ENCODE measurements at regions not wholly inside any gene's neighbourhood (a gene's known extent, or its start where the extent isn't known, plus 50 kb on each side); places are given as distances from the start of the nearest gene placed in this dataset.
A peak's percentile ranks its signal among the peaks of the same experiment; 100 is the strongest.

DNA sequence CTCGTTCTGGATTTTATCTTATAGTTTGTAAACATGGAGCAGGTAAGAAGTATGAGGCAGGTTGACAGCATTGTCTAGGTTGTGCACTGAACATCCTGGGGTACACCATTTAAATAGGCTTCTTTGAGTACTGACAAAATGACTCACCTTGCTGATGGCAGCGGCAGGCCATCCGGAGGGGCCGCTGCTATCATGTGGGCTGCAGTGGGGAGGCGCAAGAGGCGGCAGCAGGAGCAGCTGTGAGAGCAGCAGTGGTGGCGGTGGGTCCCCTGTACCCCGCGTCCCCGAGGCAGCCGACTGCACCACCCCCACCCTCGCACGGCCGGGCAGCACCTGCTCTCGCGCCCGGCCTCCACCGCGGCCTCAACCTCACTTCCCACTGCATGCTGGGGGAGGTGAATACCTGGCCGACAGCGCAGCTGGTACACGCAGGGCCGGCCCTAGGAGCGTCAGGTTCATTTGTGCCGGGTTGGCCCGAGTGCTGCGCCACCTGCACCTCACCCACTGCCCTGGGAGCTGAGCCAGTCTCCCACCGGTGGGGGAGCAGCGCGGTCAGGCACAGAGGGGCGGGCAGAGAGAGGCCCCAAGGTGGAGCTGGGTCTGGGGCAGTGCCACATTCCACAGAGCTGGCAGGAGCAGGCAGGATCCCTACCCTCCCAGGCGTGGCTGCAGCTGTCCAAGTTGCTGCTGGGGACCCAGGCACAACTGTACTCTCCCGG is 154.5 kb upstream of the RBMS1 start:
- no peaks in the 10 kb centered on the region for H3K27me3 Mint-ChIP-seq (ENCODE audit: low read depth)
- peaks cover 49% of the 10 kb centered on the region for H3K4me1 Mint-ChIP-seq
- no peak overlapping the region for H3K4me3 Mint-ChIP-seq
- no peak overlapping the region for H3K27ac Mint-ChIP-seq
- no peaks in the 10 kb centered on the region for H3K36me3 Mint-ChIP-seq
- H3K9me3 Mint-ChIP-seq, result peaks cover 3% of the 10 kb centered on the region
- TF ChIP-seq, protein P1, sequence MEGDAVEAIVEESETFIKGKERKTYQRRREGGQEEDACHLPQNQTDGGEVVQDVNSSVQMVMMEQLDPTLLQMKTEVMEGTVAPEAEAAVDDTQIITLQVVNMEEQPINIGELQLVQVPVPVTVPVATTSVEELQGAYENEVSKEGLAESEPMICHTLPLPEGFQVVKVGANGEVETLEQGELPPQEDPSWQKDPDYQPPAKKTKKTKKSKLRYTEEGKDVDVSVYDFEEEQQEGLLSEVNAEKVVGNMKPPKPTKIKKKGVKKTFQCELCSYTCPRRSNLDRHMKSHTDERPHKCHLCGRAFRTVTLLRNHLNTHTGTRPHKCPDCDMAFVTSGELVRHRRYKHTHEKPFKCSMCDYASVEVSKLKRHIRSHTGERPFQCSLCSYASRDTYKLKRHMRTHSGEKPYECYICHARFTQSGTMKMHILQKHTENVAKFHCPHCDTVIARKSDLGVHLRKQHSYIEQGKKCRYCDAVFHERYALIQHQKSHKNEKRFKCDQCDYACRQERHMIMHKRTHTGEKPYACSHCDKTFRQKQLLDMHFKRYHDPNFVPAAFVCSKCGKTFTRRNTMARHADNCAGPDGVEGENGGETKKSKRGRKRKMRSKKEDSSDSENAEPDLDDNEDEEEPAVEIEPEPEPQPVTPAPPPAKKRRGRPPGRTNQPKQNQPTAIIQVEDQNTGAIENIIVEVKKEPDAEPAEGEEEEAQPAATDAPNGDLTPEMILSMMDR (IDR thresholded peaks at IDR 0.05; ENCODE audit: unreplicated experiment), result no peak
- no peak for DNase-seq (ENCODE audit: low spot score in 2 of 2, unreplicated experiment in 2 of 2)

DNA sequence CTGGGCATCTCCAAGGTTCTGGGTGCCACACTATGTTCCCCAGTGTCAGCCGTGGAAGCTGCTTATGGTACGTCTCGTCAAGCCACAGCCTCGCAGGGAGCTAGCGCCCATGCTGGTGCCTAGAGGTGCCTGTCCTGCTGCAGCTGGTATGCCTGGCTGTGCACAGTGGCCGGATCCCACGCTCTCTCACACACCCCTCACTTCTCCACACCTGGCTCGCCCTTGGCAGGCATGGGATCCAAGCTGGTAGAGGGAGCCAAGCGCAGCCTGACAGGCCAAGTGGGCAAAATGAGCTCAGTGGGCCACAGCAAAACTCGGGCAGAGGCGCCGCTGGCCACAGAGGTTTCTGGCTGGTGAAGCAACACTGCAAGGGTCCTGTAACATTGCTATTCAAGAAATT is 156.1 kb upstream of the RBMS1 start:
- Mint-ChIP-seq H3K36me3 (no peaks in the 10 kb centered on the region), H3K27me3 (ENCODE audit: low read depth) (no peaks in the 10 kb centered on the region), H3K4me1 (peaks cover 51% of the 10 kb centered on the region), H3K27ac (peak overlapping the region; percentile 20), H3K4me3 (no peak overlapping the region), H3K9me3 (no peaks in the 10 kb centered on the region)
- DNase-seq (ENCODE audit: low spot score in 2 of 2, unreplicated experiment in 2 of 2), result no peak
- TF ChIP-seq, protein P1 (IDR thresholded peaks at IDR 0.05; ENCODE audit: unreplicated experiment), result no peak

DNA sequence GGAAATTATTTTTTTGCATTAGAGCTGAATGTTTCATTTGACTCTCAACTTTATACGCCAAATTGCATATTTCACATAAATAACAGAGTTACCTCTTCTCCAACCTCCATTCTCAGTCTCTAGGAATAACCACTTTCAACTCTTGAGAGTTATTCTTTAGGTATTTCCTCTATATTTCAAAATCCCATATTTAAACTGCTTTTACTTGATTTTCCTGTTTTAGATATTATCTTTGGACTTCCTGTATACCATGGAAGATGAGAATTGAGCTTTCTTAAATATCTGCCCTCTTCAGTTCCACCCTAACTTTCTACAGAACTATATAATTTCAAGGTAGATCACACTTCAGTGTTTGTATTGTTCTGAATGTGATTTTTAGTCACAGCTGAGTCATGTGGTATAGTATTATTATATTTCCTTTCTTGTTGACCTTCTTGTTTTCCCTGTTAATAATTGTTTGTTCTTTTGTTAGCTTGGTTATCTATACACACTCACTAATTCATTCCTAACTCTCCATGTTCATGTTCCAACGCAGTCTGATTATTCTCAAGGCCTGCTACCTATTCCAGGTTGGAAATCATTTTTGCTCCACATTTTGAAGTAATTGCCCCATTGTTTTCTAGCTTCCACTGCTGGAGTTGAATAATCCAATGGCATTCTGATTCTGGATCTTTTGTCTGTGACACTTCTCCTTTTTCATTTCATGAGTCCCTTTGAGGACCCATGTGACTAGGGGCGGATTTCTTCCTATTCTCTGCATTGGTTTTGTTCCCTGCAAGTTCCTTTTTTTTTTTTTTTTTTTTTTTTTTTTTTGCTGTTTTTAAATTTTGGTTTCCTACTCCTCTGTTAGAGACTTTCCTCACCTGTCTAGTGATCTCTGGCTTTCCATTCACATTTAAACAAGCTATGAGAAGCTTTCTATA is 156.8 kb upstream of the RBMS1 start:
- Mint-ChIP-seq H3K4me3 (no peak overlapping the region), H3K9me3 (no peaks in the 10 kb centered on the region), H3K4me1 (peaks cover 47% of the 10 kb centered on the region), H3K36me3 (no peaks in the 10 kb centered on the region), H3K27ac (peak overlapping the region; percentile 20), H3K27me3 (ENCODE audit: low read depth) (no peaks in the 10 kb centered on the region)
- TF ChIP-seq, protein P1 (IDR thresholded peaks at IDR 0.05; ENCODE audit: unreplicated experiment), result no peak
- no peak for DNase-seq (ENCODE audit: low spot score in 2 of 2, unreplicated experiment in 2 of 2)

DNA sequence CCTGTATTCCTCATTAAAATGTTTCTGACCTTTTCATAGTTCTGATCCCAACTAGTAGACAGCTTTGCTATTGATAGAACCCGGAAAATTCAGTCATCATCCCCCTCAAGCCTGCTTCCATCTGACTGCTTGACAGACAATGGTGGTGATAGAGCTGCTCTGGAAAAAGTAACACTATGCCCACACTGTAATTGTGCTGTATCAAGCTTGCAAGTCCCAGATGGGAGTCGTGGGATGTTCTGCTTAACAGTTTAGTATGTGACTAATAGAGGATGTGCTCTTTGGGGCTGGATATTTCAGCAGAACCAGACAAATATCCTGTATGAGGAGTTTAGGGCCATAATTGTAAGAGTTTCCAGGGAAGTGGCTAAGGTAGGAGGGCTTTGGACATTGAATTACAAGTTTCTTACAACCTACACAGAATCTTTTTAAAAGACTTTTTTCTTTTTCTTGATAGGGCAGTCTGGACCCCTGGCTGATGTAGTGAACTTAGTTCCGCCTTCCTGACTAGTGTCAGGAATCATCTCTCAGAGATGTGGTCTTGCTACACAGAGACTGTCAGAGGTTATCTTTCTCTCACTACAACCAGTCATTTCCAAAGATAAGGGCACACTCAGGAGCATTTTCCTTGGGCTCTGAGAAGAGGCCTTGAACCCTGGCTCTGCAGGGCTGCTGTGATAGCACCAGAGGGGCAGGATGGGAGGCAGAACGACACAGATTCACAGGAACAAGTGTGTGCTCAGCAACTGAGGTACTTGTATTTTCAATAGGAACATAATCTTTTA is 158.0 kb upstream of the RBMS1 start:
- Mint-ChIP-seq H3K4me1 (peaks cover 45% of the 10 kb centered on the region), H3K36me3 (no peaks in the 10 kb centered on the region), H3K9me3 (no peaks in the 10 kb centered on the region), H3K27me3 (ENCODE audit: low read depth) (no peaks in the 10 kb centered on the region), H3K27ac (no peak overlapping the region), H3K4me3 (no peak overlapping the region)
- no peak for DNase-seq (ENCODE audit: low spot score in 2 of 2, unreplicated experiment in 2 of 2)
- TF ChIP-seq, protein P1 (IDR thresholded peaks at IDR 0.05; ENCODE audit: unreplicated experiment), result no peak

DNA sequence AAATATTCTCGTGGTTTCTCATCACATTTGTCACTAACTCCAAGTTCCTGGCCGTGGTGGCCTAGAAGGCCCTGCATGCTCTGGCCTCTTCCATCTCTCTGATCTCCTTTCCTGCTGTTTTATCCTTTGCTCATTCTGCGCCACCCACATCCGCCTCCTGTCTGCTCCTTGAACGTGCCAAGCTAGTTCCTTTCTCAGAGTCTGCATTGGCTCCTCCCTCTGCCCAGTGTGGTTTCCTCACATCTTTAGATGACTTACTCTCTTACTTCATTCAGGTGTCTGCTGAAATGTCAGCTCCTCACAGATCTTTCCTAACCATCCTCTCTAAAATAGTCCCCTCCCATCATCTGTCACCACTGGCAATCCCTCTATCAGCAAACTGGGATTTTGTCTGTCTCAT is 158.6 kb upstream of the RBMS1 start:
- no peaks in the 10 kb centered on the region for H3K27me3 Mint-ChIP-seq (ENCODE audit: low read depth)
- DNase-seq (ENCODE audit: low spot score in 2 of 2, unreplicated experiment in 2 of 2), result no peak
- H3K9me3 Mint-ChIP-seq, result no peaks in the 10 kb centered on the region
- TF ChIP-seq, protein P1 (IDR thresholded peaks at IDR 0.05; ENCODE audit: unreplicated experiment), result no peak
- no peak overlapping the region for H3K27ac Mint-ChIP-seq
- no peak overlapping the region for H3K4me3 Mint-ChIP-seq
- H3K36me3 Mint-ChIP-seq, result no peaks in the 10 kb centered on the region
- H3K4me1 Mint-ChIP-seq, result peaks cover 45% of the 10 kb centered on the region
